ENCODE measurements at regions not wholly inside any gene's neighbourhood (a gene's known extent, or its start where the extent isn't known, plus 50 kb on each side); places are given as distances from the start of the nearest gene placed in this dataset.
A peak's percentile ranks its signal among the peaks of the same experiment; 100 is the strongest.
"Not testable (repeated sequence)": the region's sequence is repeated elsewhere in the genome, so short reads cannot be mapped to it uniquely, and the experiment has no call there.

DNA sequence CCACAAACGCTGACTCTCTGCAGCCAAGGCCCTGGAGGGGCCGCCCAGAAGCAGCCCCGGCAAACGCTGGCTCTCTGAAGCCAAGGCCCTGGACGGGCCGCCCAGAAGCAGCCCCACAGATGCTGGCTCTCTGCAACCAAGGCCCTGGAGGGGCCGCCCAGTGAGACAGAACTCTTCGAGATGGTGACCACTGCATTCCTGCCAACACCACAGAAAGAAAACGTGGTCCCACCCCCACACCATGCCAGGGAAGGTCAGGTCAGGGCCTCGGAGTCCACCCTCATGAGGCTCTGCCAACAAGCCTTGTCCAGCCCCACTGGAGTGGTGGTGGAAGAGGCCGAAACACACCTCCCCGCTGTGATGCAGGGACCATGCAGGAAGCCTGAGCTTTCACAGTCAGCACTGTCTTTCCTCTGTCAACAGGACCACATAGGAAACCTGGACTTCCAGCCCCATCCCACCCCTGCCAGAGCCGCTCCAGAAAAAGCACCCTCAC, 97.5 kb downstream of the DLL1 start:
- H3K4me3 ChIP-seq: no peak overlapping the region
- no peaks in the 10 kb centered on the region for H3K27me3 ChIP-seq (replicated peaks)
- H3K9me3 ChIP-seq (replicated peaks): 0 out of 2 replicates have a peak, but pooled peaks cover 3% of the 10 kb centered on the region
- no peaks in the 10 kb centered on the region for H3K4me1 ChIP-seq (replicated peaks)
- H3K36me3 ChIP-seq: no peaks in the 10 kb centered on the region
- DNase-seq (ENCODE audit: low read depth in 1 of 2, low spot score in 2 of 2): peak in 1 of 2 experiments; percentile 27
- no peak overlapping the region for H3K27ac ChIP-seq

DNA sequence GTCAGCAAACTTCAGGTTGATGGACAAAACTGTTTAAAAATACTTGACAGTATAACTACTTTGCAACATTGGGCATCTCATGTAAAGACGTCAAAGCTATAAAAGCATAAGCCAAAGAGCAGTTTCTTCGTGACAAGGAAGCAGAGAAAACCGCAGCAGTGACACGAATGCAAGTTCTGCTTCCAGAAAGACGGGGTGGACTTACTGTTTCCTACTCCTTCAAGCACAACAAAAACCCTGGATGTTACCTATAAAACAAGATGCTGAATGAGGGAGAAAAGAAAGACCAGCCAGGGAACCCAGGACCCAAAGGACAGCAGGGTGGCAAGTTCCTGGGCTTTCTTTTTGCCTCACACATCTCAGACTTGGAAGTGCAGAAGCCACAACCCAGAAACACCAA, 98.0 kb downstream of the DLL1 start:
- Histone ChIP-seq H3K27ac (no peak overlapping the region), H3K27me3 (replicated peaks) (no peaks in the 10 kb centered on the region), H3K9me3 (replicated peaks) (0 out of 2 replicates have a peak, but pooled peaks cover 3% of the 10 kb centered on the region), H3K36me3 (no peaks in the 10 kb centered on the region), H3K4me3 (no peak overlapping the region), H3K4me1 (replicated peaks) (no peaks in the 10 kb centered on the region)
- DNase-seq (ENCODE audit: low read depth in 1 of 2, low spot score in 2 of 2): peak in 1 of 2 experiments; percentile 11

DNA sequence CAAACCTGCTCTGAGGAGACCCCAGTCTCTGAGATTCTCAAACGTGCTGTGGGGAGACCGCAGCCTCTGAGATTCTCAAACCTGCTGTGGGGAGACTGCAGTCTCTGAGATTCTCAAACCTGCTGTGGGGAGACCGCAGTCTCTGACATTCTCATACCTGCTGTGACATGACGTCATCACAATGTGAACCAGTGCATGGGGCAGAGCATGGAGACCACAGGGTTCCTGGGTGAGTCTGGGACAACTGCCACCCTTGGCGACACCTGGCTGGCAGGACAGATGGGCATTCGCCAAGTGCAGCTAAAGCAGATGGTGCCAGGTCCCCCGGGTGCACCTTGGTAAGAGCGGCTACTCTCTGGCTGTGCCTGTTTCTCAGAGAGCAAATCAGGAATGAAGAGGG, 98.8 kb downstream of the DLL1 start:
- not testable (repeated sequence) for H3K36me3 ChIP-seq; H3K4me3 ChIP-seq; H3K4me1 ChIP-seq (replicated peaks); H3K9me3 ChIP-seq (replicated peaks); H3K27ac ChIP-seq; H3K27me3 ChIP-seq (replicated peaks)
- DNase-seq (ENCODE audit: low read depth in 1 of 2, low spot score in 2 of 2): peak in 1 of 2 experiments; percentile 32

DNA sequence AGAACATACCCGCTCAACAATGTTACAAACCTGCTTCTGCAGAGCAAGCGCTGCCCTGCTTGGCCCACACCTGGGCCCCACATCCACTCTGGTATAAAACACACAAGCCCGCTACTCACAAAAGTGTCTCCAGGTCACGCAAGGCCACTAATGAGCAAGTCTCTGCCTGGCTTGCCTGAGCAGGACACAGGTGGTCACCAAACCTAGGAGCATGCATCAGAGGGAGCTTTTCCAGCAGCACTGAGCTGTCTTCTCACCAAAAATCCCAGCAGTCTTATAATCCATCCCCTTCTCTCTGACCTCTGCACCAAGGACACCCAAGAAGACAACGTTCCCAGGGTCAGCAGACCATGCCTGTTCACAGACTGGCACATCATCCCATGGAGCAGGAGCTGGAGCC, 100.8 kb downstream of the DLL1 start:
- DNase-seq (ENCODE audit: low read depth in 1 of 2, low spot score in 2 of 2): peak in 1 of 2 experiments; percentile 29
- Histone ChIP-seq H3K36me3 (no peaks in the 10 kb centered on the region), H3K9me3 (replicated peaks) (peaks cover 9% of the 10 kb centered on the region), H3K27me3 (replicated peaks) (no peaks in the 10 kb centered on the region), H3K4me1 (replicated peaks) (no peaks in the 10 kb centered on the region), H3K27ac (no peak overlapping the region), H3K4me3 (no peak overlapping the region)

DNA sequence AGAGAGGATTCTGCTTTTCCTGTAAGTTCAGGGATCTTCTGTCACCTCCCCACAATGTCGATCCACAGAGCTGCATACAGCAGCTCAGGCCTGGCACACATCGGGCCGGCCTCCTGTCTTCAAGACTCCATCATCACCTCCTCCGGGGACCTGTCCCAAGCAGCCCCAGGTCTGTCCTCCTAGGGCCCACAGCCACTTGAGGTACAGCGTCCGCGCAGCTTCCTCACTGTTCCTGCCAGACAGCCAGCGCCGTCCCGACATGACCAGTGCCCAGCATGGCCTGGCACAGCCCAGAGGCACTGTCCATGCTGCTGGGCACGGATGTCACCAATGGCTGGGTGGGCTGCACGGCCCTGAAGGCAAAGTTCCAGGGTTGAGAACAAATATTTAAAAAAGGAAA, 101.6 kb downstream of the DLL1 start:
- no peaks in the 10 kb centered on the region for H3K27me3 ChIP-seq (replicated peaks)
- DNase-seq (ENCODE audit: low read depth in 1 of 2, low spot score in 2 of 2): peak in 1 of 2 experiments; percentile 30

DNA sequence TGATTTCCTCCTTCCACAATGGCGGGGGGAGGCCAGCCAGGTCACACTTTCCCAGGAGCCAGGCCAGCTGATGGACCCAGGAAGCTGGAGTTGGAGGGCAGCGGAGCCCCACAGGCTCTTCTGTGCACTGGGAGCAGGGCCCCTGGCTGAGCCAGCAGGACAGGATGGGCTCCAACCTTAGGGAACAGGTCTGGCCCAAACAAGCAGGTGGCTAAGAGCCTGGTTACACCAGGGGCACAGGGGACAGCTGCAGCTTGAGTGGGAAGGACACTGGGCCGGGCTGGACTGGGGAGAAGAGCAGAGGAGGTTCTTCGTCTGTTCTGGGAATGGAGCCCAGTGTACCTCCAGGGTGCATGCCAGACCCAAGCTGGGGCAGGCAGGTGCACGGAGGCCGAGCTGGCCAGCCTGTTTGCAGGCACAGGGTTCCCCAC, 102.3 kb downstream of the DLL1 start:
- no peaks in the 10 kb centered on the region for H3K36me3 ChIP-seq
- peaks cover 9% of the 10 kb centered on the region for H3K9me3 ChIP-seq (replicated peaks)
- H3K27ac ChIP-seq: no peak overlapping the region
- no peaks in the 10 kb centered on the region for H3K4me1 ChIP-seq (replicated peaks)
- peak in 1 of 2 experiments; percentile 31 for DNase-seq (ENCODE audit: low read depth in 1 of 2, low spot score in 2 of 2)
- H3K27me3 ChIP-seq (replicated peaks): no peaks in the 10 kb centered on the region
- H3K4me3 ChIP-seq: no peak overlapping the region

More for the DNA sequence above, 101.6 kb downstream of the DLL1 start:
- no peak overlapping the region for H3K27ac ChIP-seq
- H3K4me1 ChIP-seq (replicated peaks): no peaks in the 10 kb centered on the region
- H3K9me3 ChIP-seq (replicated peaks): peaks cover 9% of the 10 kb centered on the region
- no peak overlapping the region for H3K4me3 ChIP-seq
- H3K36me3 ChIP-seq: no peaks in the 10 kb centered on the region

DNA sequence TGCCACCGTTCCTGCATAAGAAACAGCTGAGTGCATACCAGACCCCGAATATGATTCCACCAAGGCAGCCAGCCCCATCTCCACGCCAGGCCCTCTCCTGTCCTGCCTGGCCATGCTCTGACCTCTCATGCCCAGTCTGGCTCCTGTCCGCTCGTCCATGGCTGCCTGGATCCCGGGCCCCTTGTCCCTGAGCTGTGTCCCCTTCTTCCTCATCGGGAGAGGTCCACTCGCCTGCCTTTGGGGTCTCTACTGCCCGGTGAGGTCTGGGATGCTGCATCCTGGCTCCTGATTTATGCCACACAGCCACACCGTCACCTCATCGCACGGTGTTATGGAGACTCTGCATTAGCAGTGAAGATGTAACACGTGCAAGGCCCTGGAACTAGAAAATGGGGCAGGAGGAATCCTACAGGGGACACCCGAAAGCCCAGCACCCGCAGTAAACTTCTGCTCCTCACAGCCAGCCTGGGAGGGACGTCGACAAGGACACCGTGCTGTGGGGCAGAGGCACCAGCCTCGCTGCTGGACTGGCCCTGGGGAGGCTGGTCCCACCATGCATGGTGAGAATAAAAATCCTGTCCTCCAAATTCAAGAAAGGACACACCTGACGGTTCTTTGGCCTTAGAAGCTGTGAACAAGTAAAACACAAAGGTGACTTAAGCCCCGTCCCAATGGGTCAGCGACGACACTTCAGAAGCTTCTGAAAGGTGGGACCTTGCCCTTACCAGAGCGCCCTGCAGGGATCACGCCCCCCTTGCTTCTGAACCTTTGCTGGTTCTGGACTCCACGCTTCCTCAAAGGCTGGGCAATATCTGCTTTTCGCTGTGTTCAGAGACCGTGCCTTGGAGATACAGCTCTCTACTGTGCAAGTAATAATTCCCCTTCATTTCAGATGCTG, 103.0 kb downstream of the DLL1 start:
- peaks cover 9% of the 10 kb centered on the region for H3K9me3 ChIP-seq (replicated peaks)
- peak in 1 of 2 experiments; percentile 35 for DNase-seq (ENCODE audit: low read depth in 1 of 2, low spot score in 2 of 2)

DNA sequence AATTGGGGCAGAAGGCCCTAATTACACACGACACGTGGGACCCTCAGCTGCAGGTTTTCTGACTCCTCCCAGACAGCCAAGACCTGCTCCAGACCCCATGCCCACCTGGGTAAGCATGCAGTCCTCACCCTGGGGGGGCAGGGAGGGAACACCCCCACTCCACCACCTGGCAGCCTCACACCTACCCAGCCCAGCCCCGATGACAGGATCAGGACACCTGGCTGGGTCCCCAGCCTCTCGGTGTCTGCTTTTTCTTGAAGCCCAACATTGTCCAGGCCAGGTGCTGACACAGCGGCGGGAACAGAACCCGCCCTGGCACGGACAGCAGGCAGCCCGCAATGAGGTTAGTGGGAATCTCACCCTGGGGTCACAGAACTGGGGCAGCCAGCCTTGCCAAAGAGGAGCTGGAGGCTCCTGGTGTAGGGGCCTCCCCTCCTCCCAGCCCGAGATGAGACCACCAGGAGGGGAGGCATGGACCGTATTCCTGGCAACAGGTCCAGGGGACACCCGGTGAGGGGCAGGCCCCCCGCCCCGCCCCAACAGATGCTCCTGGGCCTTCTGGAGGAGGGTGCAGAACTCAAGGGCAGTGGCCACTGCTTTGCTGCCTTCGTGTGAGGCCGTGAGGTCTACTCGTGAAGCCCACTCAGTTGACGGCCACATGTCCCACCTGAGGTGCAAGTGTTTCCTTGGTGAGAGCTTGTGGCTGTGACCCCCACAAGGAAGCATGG, 103.8 kb downstream of the DLL1 start:
- Histone ChIP-seq H3K4me3 (no peak overlapping the region), H3K9me3 (replicated peaks) (peaks cover 6% of the 10 kb centered on the region), H3K36me3 (no peaks in the 10 kb centered on the region), H3K27me3 (replicated peaks) (no peaks in the 10 kb centered on the region), H3K27ac (no peak overlapping the region), H3K4me1 (replicated peaks) (no peaks in the 10 kb centered on the region)
- peak in 1 of 2 experiments; percentile 27 for DNase-seq (ENCODE audit: low read depth in 1 of 2, low spot score in 2 of 2)

More for the DNA sequence above, 103.0 kb downstream of the DLL1 start:
- H3K27ac ChIP-seq: no peak overlapping the region
- no peaks in the 10 kb centered on the region for H3K36me3 ChIP-seq
- H3K27me3 ChIP-seq (replicated peaks): no peaks in the 10 kb centered on the region
- no peaks in the 10 kb centered on the region for H3K4me1 ChIP-seq (replicated peaks)
- no peak overlapping the region for H3K4me3 ChIP-seq

DNA sequence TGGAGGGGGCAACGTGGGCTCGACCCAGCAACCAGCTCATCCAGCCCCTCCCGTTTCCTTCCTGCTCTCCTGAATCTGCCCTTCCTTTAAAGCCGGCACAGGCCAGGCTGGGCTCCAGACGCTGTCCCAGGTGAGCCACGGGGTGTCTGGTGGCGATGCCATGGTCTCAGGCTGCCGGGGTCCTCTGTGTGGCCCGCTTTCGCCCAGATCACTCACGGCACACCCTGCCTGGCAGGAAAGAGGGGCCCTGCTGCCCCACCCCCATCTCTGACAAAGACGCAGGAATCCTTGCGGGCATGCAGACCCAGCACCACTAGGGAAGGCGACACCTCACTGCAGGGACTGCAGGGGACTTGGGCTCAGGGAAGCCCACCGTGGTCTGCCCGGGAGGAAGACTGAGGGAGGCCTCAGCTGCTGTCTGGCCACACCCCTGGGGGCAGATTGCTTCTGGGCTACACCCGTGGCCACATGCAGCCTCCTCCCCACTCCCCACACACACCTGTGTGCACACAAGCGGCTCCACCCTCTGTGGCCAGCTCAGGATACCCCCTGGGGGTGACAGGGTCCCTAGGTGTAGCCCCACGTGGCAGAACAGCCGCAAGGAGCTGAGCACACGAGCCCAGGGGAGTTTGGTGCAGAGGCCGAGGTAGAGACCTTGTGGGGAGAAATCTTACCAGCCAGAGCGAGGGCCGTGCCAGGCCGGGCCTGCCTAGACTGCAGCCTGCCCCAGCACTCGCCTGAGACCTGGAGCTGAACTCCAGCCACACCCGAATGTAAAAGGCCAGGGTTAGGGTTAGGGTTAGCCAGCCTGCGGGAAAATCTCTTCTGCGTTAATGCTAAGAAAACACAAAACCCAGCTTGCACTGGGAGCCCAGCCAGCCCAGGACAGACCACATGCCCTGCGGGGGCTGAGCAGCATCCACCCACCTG, 104.6 kb downstream of the DLL1 start:
- H3K4me3 ChIP-seq: no peak overlapping the region
- DNase-seq (ENCODE audit: low read depth in 1 of 2, low spot score in 2 of 2): peak in 1 of 2 experiments; percentile 35
- no peak overlapping the region for H3K27ac ChIP-seq
- H3K27me3 ChIP-seq (replicated peaks): no peaks in the 10 kb centered on the region
- H3K36me3 ChIP-seq: no peaks in the 10 kb centered on the region
- H3K4me1 ChIP-seq (replicated peaks): no peaks in the 10 kb centered on the region
- H3K9me3 ChIP-seq (replicated peaks): peaks cover 6% of the 10 kb centered on the region

DNA sequence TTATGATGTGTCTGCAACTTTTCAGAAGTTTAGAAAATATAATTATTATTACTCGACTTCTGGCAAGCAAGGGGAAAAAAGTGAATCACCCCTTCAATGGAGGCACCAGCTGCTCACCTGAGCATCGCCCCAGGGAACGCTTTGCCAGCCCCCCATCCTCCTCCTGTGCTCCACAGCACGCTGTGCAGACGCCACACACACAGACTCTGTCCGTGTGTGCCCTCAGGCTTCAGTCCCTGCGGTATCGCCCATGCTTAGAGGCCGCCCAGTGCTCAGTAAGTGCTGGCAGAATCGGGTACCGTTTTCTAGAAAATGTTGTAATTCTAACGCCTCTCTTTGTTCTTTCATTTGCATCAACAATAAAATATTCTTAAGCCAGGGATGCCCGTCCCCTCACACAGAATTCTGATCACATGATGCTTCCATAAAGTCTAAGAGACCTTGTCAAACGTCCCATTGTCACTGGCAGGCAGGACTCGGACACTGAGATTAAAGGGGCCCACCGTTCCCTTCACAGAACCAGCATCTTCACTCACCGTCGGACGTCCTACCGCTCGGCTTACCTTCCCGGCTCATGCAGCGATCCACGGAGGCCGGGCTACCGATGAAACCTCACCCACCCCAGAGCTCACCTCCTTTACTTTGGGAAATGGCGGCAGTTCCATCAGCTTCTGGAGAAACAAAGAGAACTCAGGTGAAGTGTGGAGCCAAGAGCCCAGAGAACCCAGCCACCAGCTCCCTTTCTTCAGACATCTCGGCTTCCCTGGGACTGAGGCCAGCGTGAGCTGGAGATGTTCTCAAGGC, 105.5 kb downstream of the DLL1 start:
- no peaks in the 10 kb centered on the region for H3K4me1 ChIP-seq (replicated peaks)
- peak in 1 of 2 experiments; percentile 27 for DNase-seq (ENCODE audit: low read depth in 1 of 2, low spot score in 2 of 2)
- no peaks in the 10 kb centered on the region for H3K36me3 ChIP-seq
- H3K27me3 ChIP-seq (replicated peaks): no peaks in the 10 kb centered on the region
- H3K9me3 ChIP-seq (replicated peaks): peaks cover 6% of the 10 kb centered on the region
- H3K4me3 ChIP-seq: no peak overlapping the region
- H3K27ac ChIP-seq: no peak overlapping the region

DNA sequence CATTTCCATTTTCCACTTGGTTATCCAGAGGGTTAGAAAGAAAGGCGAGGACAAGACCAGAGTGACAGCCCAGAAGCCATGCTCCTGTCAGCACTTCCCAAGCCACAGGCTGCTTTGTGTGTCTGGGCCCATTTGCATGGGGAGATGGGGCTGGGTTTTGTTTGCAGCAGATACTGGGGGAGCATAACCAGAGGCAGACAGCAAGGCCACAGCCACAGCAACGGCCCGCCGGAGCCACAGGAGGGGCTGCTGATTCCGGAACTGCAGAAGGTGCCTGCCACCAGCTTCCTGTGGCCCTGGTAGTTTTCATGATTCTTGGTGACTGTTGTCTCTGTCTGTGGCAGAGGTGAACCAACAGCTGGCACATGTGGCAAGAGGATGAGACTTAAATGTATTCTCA, 106.6 kb downstream of the DLL1 start:
- Histone ChIP-seq H3K4me1 (replicated peaks) (no peaks in the 10 kb centered on the region), H3K27me3 (replicated peaks) (no peaks in the 10 kb centered on the region), H3K4me3 (no peak overlapping the region), H3K36me3 (no peaks in the 10 kb centered on the region), H3K27ac (no peak overlapping the region), H3K9me3 (replicated peaks) (peaks cover 6% of the 10 kb centered on the region)
- peak in 1 of 2 experiments; percentile 16 for DNase-seq (ENCODE audit: low read depth in 1 of 2, low spot score in 2 of 2)

DNA sequence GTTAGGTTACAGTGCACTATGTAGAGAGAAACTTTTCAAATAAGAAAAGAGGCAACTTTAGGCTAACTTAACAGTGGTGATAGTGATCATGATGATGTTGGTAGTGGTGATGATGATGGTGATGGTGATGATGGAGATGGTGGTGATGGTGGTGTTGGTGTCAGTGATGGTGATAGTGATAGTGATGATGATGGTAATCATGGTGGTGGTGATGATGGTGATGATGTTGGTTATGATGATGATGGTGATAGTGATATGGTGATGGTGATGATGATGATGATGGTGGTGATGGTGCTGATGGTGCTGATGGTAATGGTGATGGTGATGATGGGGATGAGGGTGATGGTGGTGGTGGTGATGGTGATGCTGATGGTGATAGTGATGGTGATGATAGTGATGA, 107.4 kb downstream of the DLL1 start:
- H3K27me3 ChIP-seq (replicated peaks): no peaks in the 10 kb centered on the region
- no peaks in the 10 kb centered on the region for H3K36me3 ChIP-seq
- H3K9me3 ChIP-seq (replicated peaks): peaks cover 6% of the 10 kb centered on the region
- H3K4me1 ChIP-seq (replicated peaks): no peaks in the 10 kb centered on the region
- H3K4me3 ChIP-seq: no peak overlapping the region
- H3K27ac ChIP-seq: no peak overlapping the region
- no peak for DNase-seq (ENCODE audit: low read depth in 1 of 2, low spot score in 2 of 2)
